ENCODE measurements at regions not wholly inside any gene's neighbourhood (a gene's known extent, or its start where the extent isn't known, plus 50 kb on each side); places are given as distances from the start of the nearest gene placed in this dataset.

- Mint-ChIP-seq H3K9me3 (ENCODE audit: low read depth) (peaks cover 4% of the 10 kb centered on the region), H3K4me1 (ENCODE audit: low read depth) (no peaks in the 10 kb centered on the region), H3K36me3 (no peaks in the 10 kb centered on the region), H3K27ac (no peak overlapping the region), H3K4me3 (no peak overlapping the region), H3K27me3 (no peaks in the 10 kb centered on the region)
Measured at GRCh38 chr1:82614090-82614489, 813.4 kb downstream of the ADGRL2 start.

- Mint-ChIP-seq H3K27ac (no peak overlapping the region), H3K27me3 (no peaks in the 10 kb centered on the region), H3K4me3 (no peak overlapping the region), H3K9me3 (ENCODE audit: low read depth) (peaks cover 4% of the 10 kb centered on the region), H3K4me1 (ENCODE audit: low read depth) (no peaks in the 10 kb centered on the region), H3K36me3 (no peaks in the 10 kb centered on the region)
Measured at GRCh38 chr1:82612986-82613385, 812.3 kb downstream of the ADGRL2 start.

- H3K9me3 Mint-ChIP-seq (ENCODE audit: low read depth), result peaks cover 4% of the 10 kb centered on the region
- H3K27me3 Mint-ChIP-seq, result no peaks in the 10 kb centered on the region
- no peak overlapping the region for H3K4me3 Mint-ChIP-seq
- no peak overlapping the region for H3K27ac Mint-ChIP-seq
- H3K36me3 Mint-ChIP-seq, result no peaks in the 10 kb centered on the region
- H3K4me1 Mint-ChIP-seq (ENCODE audit: low read depth), result no peaks in the 10 kb centered on the region
Measured at GRCh38 chr1:82606546-82606945, 805.8 kb downstream of the ADGRL2 start.

- Mint-ChIP-seq H3K4me1 (ENCODE audit: low read depth) (no peaks in the 10 kb centered on the region), H3K4me3 (no peak overlapping the region), H3K27ac (no peak overlapping the region), H3K9me3 (ENCODE audit: low read depth) (no peaks in the 10 kb centered on the region), H3K36me3 (no peaks in the 10 kb centered on the region), H3K27me3 (no peaks in the 10 kb centered on the region)
Measured at GRCh38 chr1:82604524-82604923, 803.8 kb downstream of the ADGRL2 start.

- Mint-ChIP-seq H3K36me3 (no peaks in the 10 kb centered on the region), H3K27ac (no peak overlapping the region), H3K9me3 (ENCODE audit: low read depth) (no peaks in the 10 kb centered on the region), H3K4me1 (ENCODE audit: low read depth) (peaks cover 2% of the 10 kb centered on the region), H3K4me3 (no peak overlapping the region), H3K27me3 (no peaks in the 10 kb centered on the region)
Measured at GRCh38 chr1:82600314-82600713, 799.6 kb downstream of the ADGRL2 start.

- Mint-ChIP-seq H3K27me3 (no peaks in the 10 kb centered on the region), H3K9me3 (ENCODE audit: low read depth) (no peaks in the 10 kb centered on the region), H3K4me3 (no peak overlapping the region)
Measured at GRCh38 chr1:82598812-82599211, 798.1 kb downstream of the ADGRL2 start.

GRCh38 chr1:82598337-82598736 is 797.6 kb downstream of the ADGRL2 start:
- no peak overlapping the region for H3K27ac Mint-ChIP-seq
- peaks cover 2% of the 10 kb centered on the region for H3K4me1 Mint-ChIP-seq (ENCODE audit: low read depth)
- H3K4me3 Mint-ChIP-seq, result no peak overlapping the region

More at GRCh38 chr1:82598812-82599211, 798.1 kb downstream of the ADGRL2 start:
- Mint-ChIP-seq H3K4me1 (ENCODE audit: low read depth) (peaks cover 2% of the 10 kb centered on the region), H3K27ac (no peak overlapping the region), H3K36me3 (no peaks in the 10 kb centered on the region)

GRCh38 chr1:82597649-82598048 is 796.9 kb downstream of the ADGRL2 start:
- Mint-ChIP-seq H3K27me3 (no peaks in the 10 kb centered on the region), H3K27ac (no peak overlapping the region)

More at GRCh38 chr1:82598337-82598736, 797.6 kb downstream of the ADGRL2 start:
- H3K27me3 Mint-ChIP-seq, result no peaks in the 10 kb centered on the region
- no peaks in the 10 kb centered on the region for H3K9me3 Mint-ChIP-seq (ENCODE audit: low read depth)
- no peaks in the 10 kb centered on the region for H3K36me3 Mint-ChIP-seq

DNA sequence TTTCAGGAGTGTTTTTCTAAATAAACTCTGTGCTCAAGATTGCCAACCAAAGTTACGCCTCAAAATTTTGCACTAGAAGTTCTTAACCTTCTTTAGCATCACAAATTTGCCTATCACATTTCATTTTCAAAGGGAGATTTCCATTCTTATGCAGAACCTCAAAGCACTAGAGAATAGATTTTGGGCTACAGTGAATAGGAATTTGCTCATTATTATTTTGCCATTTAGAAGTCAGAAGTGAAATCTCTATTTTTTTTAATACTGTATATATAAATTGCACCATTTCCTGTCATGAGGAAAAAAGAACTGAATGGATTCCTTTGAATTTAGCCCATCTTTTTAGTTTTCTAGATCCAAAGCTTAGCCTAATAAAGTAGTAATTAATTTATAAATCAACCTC is 796.4 kb downstream of the ADGRL2 start:
- no peaks in the 10 kb centered on the region for H3K9me3 Mint-ChIP-seq (ENCODE audit: low read depth)
- no peaks in the 10 kb centered on the region for H3K27me3 Mint-ChIP-seq
- peaks cover 2% of the 10 kb centered on the region for H3K4me1 Mint-ChIP-seq (ENCODE audit: low read depth)
- no peaks in the 10 kb centered on the region for H3K36me3 Mint-ChIP-seq
- no peak overlapping the region for H3K4me3 Mint-ChIP-seq
- no peak overlapping the region for H3K27ac Mint-ChIP-seq

More at GRCh38 chr1:82597649-82598048, 796.9 kb downstream of the ADGRL2 start:
- Mint-ChIP-seq H3K4me3 (no peak overlapping the region), H3K9me3 (ENCODE audit: low read depth) (no peaks in the 10 kb centered on the region), H3K36me3 (no peaks in the 10 kb centered on the region), H3K4me1 (ENCODE audit: low read depth) (peaks cover 2% of the 10 kb centered on the region)

DNA sequence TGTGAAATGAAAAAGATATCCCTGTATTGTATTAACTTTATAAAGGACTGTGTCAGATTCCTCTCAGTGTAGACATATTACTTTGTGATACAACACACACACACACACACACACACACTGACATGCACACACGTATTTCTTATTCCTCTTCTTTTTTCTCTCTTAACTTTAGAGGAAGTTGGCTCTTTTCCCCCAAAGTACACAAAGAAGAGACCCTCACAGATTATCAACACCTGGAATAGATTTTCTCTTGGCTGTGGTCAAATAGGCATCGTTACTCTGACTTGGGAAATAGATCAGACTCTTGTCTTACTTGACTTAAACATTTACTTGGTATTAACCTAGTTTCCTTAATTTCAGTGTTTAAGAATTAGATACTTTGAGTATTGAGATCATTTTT is 792.8 kb downstream of the ADGRL2 start:
- Mint-ChIP-seq H3K4me3 (no peak overlapping the region), H3K27me3 (no peaks in the 10 kb centered on the region), H3K27ac (no peak overlapping the region), H3K4me1 (ENCODE audit: low read depth) (no peaks in the 10 kb centered on the region), H3K36me3 (no peaks in the 10 kb centered on the region), H3K9me3 (ENCODE audit: low read depth) (no peaks in the 10 kb centered on the region)

DNA sequence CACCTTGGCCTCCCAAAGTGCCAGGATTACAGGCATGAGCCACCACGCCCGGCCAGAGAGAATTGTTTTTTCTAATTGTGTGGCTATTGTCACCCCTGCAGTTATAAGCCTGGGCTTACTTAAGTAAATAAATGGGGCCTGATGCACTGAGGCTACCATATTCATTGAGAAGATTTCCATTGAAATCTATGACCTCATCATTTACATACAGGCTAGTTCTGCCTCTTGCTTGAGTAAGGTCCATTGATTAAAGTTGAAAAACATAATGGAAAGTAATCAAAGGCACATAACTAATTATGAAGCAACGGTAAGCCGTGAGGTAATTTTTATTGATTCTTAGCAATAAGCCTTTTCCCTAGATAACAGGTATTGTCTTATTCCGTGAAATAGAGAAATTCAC is 788.9 kb downstream of the ADGRL2 start:
- Mint-ChIP-seq H3K27me3 (no peaks in the 10 kb centered on the region), H3K4me1 (ENCODE audit: low read depth) (no peaks in the 10 kb centered on the region), H3K4me3 (no peak overlapping the region), H3K36me3 (no peaks in the 10 kb centered on the region), H3K9me3 (ENCODE audit: low read depth) (no peaks in the 10 kb centered on the region), H3K27ac (no peak overlapping the region)

DNA sequence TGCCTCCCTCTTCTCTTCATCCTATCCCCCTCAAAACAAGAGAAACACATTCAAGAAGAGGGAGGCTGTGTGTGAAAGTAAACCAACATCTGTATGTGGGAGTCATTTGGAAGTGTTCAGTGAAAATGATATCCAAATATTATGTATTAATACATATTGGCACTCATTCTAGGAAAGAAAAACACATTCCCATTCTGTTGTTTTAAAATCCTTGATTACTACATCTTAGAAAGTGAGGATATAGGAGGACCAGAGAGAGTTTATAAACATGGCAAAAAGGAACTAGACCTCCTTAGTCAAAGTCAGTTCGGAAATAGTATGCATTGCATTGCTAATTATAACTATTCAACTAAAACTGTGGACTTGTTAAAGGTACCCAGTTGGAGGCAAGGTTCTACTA is 786.6 kb downstream of the ADGRL2 start:
- Mint-ChIP-seq H3K4me3 (no peak overlapping the region), H3K9me3 (ENCODE audit: low read depth) (no peaks in the 10 kb centered on the region), H3K27ac (no peak overlapping the region), H3K36me3 (no peaks in the 10 kb centered on the region), H3K27me3 (no peaks in the 10 kb centered on the region), H3K4me1 (ENCODE audit: low read depth) (no peaks in the 10 kb centered on the region)

- no peak overlapping the region for H3K27ac Mint-ChIP-seq
- no peak overlapping the region for H3K4me3 Mint-ChIP-seq
- no peaks in the 10 kb centered on the region for H3K9me3 Mint-ChIP-seq (ENCODE audit: low read depth)
- H3K4me1 Mint-ChIP-seq (ENCODE audit: low read depth), result no peaks in the 10 kb centered on the region
- no peaks in the 10 kb centered on the region for H3K27me3 Mint-ChIP-seq
- H3K36me3 Mint-ChIP-seq, result no peaks in the 10 kb centered on the region
Measured at GRCh38 chr1:82586473-82586872, 785.7 kb downstream of the ADGRL2 start.

- H3K27me3 Mint-ChIP-seq, result no peaks in the 10 kb centered on the region
- H3K4me1 Mint-ChIP-seq (ENCODE audit: low read depth), result no peaks in the 10 kb centered on the region
- no peaks in the 10 kb centered on the region for H3K9me3 Mint-ChIP-seq (ENCODE audit: low read depth)
- H3K36me3 Mint-ChIP-seq, result no peaks in the 10 kb centered on the region
- H3K27ac Mint-ChIP-seq, result no peak overlapping the region
- no peak overlapping the region for H3K4me3 Mint-ChIP-seq
Measured at GRCh38 chr1:82582347-82582746, 781.6 kb downstream of the ADGRL2 start.

GRCh38 chr1:82578086-82578726 is 777.5 kb downstream of the ADGRL2 start:
- Mint-ChIP-seq H3K9me3 (ENCODE audit: low read depth) (no peaks in the 10 kb centered on the region), H3K4me1 (ENCODE audit: low read depth) (no peaks in the 10 kb centered on the region), H3K4me3 (no peak overlapping the region), H3K36me3 (no peaks in the 10 kb centered on the region), H3K27ac (no peak overlapping the region), H3K27me3 (no peaks in the 10 kb centered on the region)

GRCh38 chr1:82567348-82567747 is 766.6 kb downstream of the ADGRL2 start:
- no peak overlapping the region for H3K4me3 Mint-ChIP-seq
- H3K9me3 Mint-ChIP-seq (ENCODE audit: low read depth), result no peaks in the 10 kb centered on the region
- H3K27me3 Mint-ChIP-seq, result no peaks in the 10 kb centered on the region
- no peak overlapping the region for H3K27ac Mint-ChIP-seq
- no peaks in the 10 kb centered on the region for H3K4me1 Mint-ChIP-seq (ENCODE audit: low read depth)
- H3K36me3 Mint-ChIP-seq, result no peaks in the 10 kb centered on the region
